Spleen (tissue), 7 donors: ENCODE measurements at regions not wholly inside any gene's neighbourhood (a gene's known extent, or its start where the extent isn't known, plus 50 kb on each side); places are given as distances from the start of the nearest gene placed in this dataset.

Source experiments
- POLR2A ChIP-seq, 3 donors: fragments of 450-650 bp; IDR thresholded peaks; one replicate each; pipeline ENCODE4 v1.5.1; 2017; ENCODE audit warnings: antibody characterized with exemption in 3 of 3, mild to moderate bottlenecking in 1 of 3
- POLR2AphosphoS5 ChIP-seq, 3 donors: sonication (generic); formaldehyde crosslinking; IDR thresholded peaks; one replicate each; pipeline ENCODE4 v1.5.1; 2017; ENCODE audit warnings: antibody characterized with exemption in 3 of 3
- TF ChIP-seq, protein P1 (sequence below), 11 experiments: fragments of 200-600 bp in 7 of 11; fragments of 450-650 bp in 4 of 11; sonication (generic) in 4 of 11; IDR thresholded peaks in 8 of 11; conservative IDR thresholded peaks in 3 of 11; 1 replicate in 7 of 11; 2 replicates in 4 of 11; pipeline versions ENCODE4 v1.4.0 to v1.8.0; 2016 to 2021; ENCODE audit warnings: antibody characterized with exemption in 11 of 11, inconsistent platforms in 4 of 11, mild to moderate bottlenecking in 1 of 11
- donor health status: DM: no; HTN: no; CAD: no; lungs with moderate emphysema.
- donor health status: DM: no; HTN: no; CAD: no.
- donor health status: DM: no; HTN: no; CAD: no.

DNA sequence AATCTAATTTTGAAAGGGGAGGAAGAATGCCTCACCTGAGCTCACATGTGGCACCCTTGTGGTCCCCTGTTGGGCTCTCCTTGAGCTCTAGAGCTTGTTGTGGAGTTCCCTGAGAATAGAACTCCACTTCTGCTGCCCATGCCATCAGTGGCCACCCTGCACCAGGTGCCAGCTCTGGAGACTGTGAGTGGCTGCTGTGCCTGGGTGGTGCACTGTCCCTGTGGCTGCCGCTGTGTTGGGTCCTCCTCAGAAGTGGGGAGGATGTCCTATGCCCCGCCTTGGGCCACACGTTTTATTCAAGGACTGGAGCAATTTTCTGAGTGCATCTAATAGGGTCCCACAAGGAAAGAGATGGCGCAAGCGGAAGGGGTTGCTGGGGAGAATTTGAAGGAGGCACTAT, 67.9 kb upstream of the MAP3K7 start:
- TF ChIP-seq POLR2AphosphoS5 (IDR thresholded peaks at IDR 0.05) = no peak
- TF ChIP-seq, protein P1, sequence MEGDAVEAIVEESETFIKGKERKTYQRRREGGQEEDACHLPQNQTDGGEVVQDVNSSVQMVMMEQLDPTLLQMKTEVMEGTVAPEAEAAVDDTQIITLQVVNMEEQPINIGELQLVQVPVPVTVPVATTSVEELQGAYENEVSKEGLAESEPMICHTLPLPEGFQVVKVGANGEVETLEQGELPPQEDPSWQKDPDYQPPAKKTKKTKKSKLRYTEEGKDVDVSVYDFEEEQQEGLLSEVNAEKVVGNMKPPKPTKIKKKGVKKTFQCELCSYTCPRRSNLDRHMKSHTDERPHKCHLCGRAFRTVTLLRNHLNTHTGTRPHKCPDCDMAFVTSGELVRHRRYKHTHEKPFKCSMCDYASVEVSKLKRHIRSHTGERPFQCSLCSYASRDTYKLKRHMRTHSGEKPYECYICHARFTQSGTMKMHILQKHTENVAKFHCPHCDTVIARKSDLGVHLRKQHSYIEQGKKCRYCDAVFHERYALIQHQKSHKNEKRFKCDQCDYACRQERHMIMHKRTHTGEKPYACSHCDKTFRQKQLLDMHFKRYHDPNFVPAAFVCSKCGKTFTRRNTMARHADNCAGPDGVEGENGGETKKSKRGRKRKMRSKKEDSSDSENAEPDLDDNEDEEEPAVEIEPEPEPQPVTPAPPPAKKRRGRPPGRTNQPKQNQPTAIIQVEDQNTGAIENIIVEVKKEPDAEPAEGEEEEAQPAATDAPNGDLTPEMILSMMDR (IDR thresholded peaks at IDR 0.05 in 8 of 11, conservative IDR thresholded peaks at IDR 0.05 in 3 of 11) = no peak
- no peak for TF ChIP-seq POLR2A (IDR thresholded peaks at IDR 0.05)
